ENCODE measurements at regions not wholly inside any gene's neighbourhood (a gene's known extent, or its start where the extent isn't known, plus 50 kb on each side); places are given as distances from the start of the nearest gene placed in this dataset.

DNA sequence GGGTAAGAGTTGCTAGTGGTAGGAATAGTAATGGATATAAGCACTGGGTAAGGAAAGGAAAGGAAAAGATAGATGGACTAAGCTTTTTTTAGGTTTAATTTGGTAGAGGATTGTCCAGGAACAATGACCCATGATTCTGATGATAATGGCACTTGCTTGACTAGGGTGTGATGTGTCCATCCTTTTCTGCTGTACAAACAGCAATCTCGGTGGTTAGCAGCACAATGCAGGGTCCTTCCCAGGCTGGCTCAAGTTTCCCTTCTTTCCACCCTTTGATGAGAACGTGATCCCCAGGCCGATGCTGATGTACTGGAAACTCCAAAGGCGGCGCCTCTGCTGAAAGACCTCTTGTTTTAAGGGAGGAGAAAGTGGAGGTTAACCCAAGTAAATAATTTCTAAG lies 105.3 kb downstream of the TMEM167A start:
- TF ChIP-seq, protein P1, sequence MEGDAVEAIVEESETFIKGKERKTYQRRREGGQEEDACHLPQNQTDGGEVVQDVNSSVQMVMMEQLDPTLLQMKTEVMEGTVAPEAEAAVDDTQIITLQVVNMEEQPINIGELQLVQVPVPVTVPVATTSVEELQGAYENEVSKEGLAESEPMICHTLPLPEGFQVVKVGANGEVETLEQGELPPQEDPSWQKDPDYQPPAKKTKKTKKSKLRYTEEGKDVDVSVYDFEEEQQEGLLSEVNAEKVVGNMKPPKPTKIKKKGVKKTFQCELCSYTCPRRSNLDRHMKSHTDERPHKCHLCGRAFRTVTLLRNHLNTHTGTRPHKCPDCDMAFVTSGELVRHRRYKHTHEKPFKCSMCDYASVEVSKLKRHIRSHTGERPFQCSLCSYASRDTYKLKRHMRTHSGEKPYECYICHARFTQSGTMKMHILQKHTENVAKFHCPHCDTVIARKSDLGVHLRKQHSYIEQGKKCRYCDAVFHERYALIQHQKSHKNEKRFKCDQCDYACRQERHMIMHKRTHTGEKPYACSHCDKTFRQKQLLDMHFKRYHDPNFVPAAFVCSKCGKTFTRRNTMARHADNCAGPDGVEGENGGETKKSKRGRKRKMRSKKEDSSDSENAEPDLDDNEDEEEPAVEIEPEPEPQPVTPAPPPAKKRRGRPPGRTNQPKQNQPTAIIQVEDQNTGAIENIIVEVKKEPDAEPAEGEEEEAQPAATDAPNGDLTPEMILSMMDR (IDR thresholded peaks at IDR 0.05): no peak
- TF ChIP-seq POLR2A (IDR thresholded peaks at IDR 0.05): no peak
- TF ChIP-seq POLR2AphosphoS5 (IDR thresholded peaks at IDR 0.05): no peak

Measured in transverse colon (tissue), 4 donors.